ENCODE measurements at regions not wholly inside any gene's neighbourhood (a gene's known extent, or its start where the extent isn't known, plus 50 kb on each side); places are given as distances from the start of the nearest gene placed in this dataset.
"Not testable (repeated sequence)": the region's sequence is repeated elsewhere in the genome, so short reads cannot be mapped to it uniquely, and the experiment has no call there.

DNA sequence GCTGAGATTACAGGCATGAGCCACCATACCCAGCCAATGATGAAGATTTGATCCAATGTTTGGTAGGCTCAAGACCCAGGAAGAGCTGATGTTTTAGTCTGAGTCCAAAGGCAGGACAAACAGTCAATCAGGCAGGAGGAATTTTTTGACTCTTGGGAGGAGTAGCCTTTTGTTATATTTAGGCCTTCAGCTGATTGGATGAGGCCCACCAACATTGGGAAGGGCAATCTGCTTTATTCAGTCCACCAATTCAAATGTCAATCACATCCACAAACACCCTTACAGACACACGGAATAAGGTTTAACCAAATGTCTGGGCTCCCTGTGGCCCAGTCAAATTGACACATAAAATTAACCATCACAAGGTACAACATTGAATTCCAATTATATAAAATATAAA lies 61.9 kb upstream of the COX20 start:
- Histone ChIP-seq H2AK5ac (ENCODE audit: insufficient read length, low read length) (no peak overlapping the region), H4K20me1 (ENCODE audit: control insufficient read depth, insufficient read depth, insufficient read length) (no peaks in the 10 kb centered on the region), H3K79me2 (ENCODE audit: insufficient read depth, low read length) (no peaks in the 10 kb centered on the region), H3K4ac (ENCODE audit: low read depth, low read length) (no peak overlapping the region), H3K4me1 (ENCODE audit: insufficient read depth, low read length) (no peaks in the 10 kb centered on the region), H2BK15ac (ENCODE audit: low read depth, low read length) (no peak overlapping the region), H2BK20ac (ENCODE audit: low read depth, low read length, poor library complexity, severe bottlenecking) (no peak overlapping the region), H4K8ac (replicated peaks; ENCODE audit: insufficient read length, low read depth, low read length) (no peak overlapping the region), H3K18ac (ENCODE audit: insufficient read length, low read depth, low read length) (no peak overlapping the region), H2AFZ (ENCODE audit: low read length) (no peak overlapping the region), H3K23ac (ENCODE audit: insufficient read length, low read depth, low read length) (no peak overlapping the region), H3K27ac (ENCODE audit: insufficient read length, low read depth, low read length) (no peak overlapping the region), H2BK5ac (ENCODE audit: insufficient read length, low read length) (no peak overlapping the region), H4K5ac (ENCODE audit: insufficient read length, low read depth, low read length) (no peak overlapping the region), H2BK12ac (ENCODE audit: insufficient read length, low read depth, low read length) (no peak overlapping the region), H3K14ac (ENCODE audit: insufficient read depth, low read length) (no peak overlapping the region), H3K27me3 (ENCODE audit: insufficient read depth, low read length) (no peaks in the 10 kb centered on the region), H3K4me2 (ENCODE audit: insufficient read depth, insufficient read length, low read length) (no peak overlapping the region), H3K9me3 (ENCODE audit: control insufficient read depth, low read depth, low read length) (peaks cover 6% of the 10 kb centered on the region), H3K79me1 (ENCODE audit: insufficient read depth, low read depth, low read length, poor library complexity, severe bottlenecking) (no peaks in the 10 kb centered on the region), H3K23me2 (ENCODE audit: insufficient read length, low read depth, low read length, poor library complexity, severe bottlenecking) (no peaks in the 10 kb centered on the region), H3T11ph (ENCODE audit: low read length) (no peak overlapping the region), H3K9ac (ENCODE audit: extremely low read depth, insufficient read length, low read length) (no peak overlapping the region), H4K91ac (ENCODE audit: insufficient read length, low read depth, low read length) (no peak overlapping the region), H3K56ac (ENCODE audit: insufficient read length, low read depth, low read length) (no peak overlapping the region), H2BK120ac (ENCODE audit: low read depth, low read length, poor library complexity, severe bottlenecking) (no peak overlapping the region)
- no peaks in the 10 kb centered on the region for H3K27me3 Mint-ChIP-seq (ENCODE audit: low read depth)
- H3K36me3 Mint-ChIP-seq (ENCODE audit: insufficient read depth in 1 of 3, low read depth in 3 of 3) = peaks cover 0 to 11% (median 5%) of the 10 kb centered on the region in 3 experiments; a peak in 4 of 7 replicates
- peaks cover 4 to 11% of the 10 kb centered on the region in 2 experiments for H3K9me3 Mint-ChIP-seq
- no peak overlapping the region for H3K27ac Mint-ChIP-seq
- H3K4me3 Mint-ChIP-seq = no peak overlapping the region
- no peak for DNase-seq
- WGBS (ENCODE audit: extremely low coverage, insufficient read length, low lambda C conversion rate) = no CpG with 5 or more reads among the region's 1 CpG
- peaks cover 5 to 12% of the 10 kb centered on the region in 2 experiments; a peak in 3 of 4 replicates for H3K4me1 Mint-ChIP-seq
- TF ChIP-seq, protein P1, sequence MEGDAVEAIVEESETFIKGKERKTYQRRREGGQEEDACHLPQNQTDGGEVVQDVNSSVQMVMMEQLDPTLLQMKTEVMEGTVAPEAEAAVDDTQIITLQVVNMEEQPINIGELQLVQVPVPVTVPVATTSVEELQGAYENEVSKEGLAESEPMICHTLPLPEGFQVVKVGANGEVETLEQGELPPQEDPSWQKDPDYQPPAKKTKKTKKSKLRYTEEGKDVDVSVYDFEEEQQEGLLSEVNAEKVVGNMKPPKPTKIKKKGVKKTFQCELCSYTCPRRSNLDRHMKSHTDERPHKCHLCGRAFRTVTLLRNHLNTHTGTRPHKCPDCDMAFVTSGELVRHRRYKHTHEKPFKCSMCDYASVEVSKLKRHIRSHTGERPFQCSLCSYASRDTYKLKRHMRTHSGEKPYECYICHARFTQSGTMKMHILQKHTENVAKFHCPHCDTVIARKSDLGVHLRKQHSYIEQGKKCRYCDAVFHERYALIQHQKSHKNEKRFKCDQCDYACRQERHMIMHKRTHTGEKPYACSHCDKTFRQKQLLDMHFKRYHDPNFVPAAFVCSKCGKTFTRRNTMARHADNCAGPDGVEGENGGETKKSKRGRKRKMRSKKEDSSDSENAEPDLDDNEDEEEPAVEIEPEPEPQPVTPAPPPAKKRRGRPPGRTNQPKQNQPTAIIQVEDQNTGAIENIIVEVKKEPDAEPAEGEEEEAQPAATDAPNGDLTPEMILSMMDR (conservative IDR thresholded peaks at IDR 0.05) = no peak

DNA sequence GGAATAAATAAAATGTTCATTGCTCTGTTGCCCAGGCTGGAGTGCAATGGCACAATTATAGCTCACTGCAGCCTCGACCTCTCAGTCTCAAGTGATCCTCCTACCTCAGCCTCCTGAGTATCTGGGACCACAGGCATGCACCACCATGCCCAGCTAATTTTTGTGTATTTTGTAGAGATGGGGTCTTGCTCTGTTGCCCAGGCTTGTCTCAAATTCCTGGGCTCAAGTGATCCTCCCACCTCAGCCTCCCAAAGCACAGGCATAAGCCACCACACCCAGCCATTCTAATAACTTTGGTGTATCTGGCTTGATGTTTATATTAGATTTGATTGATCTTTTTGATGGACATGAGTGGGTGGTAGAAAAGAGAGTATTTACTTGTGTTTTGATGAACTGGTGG lies 58.7 kb upstream of the COX20 start:
- not testable (repeated sequence) for H2BK12ac ChIP-seq (ENCODE audit: insufficient read length, low read depth, low read length); H3K9me3 ChIP-seq (ENCODE audit: control insufficient read depth, low read depth, low read length); H4K20me1 ChIP-seq (ENCODE audit: control insufficient read depth, insufficient read depth, insufficient read length); H3K27me3 Mint-ChIP-seq (ENCODE audit: low read depth); H3K79me1 ChIP-seq (ENCODE audit: insufficient read depth, low read depth, low read length, poor library complexity, severe bottlenecking); H2BK5ac ChIP-seq (ENCODE audit: insufficient read length, low read length); H3K27me3 ChIP-seq (ENCODE audit: insufficient read depth, low read length); H3K27ac ChIP-seq (ENCODE audit: insufficient read length, low read depth, low read length); H3K79me2 ChIP-seq (ENCODE audit: insufficient read depth, low read length); H3K4me3 Mint-ChIP-seq; H3K4me1 ChIP-seq (ENCODE audit: insufficient read depth, low read length); H3K14ac ChIP-seq (ENCODE audit: insufficient read depth, low read length); H2BK20ac ChIP-seq (ENCODE audit: low read depth, low read length, poor library complexity, severe bottlenecking); H4K5ac ChIP-seq (ENCODE audit: insufficient read length, low read depth, low read length); H2BK15ac ChIP-seq (ENCODE audit: low read depth, low read length); H3K18ac ChIP-seq (ENCODE audit: insufficient read length, low read depth, low read length); H3K23me2 ChIP-seq (ENCODE audit: insufficient read length, low read depth, low read length, poor library complexity, severe bottlenecking); H4K91ac ChIP-seq (ENCODE audit: insufficient read length, low read depth, low read length); H3K9ac ChIP-seq (ENCODE audit: extremely low read depth, insufficient read length, low read length); H4K8ac ChIP-seq (replicated peaks; ENCODE audit: insufficient read length, low read depth, low read length); H3K27ac Mint-ChIP-seq; H2AFZ ChIP-seq (ENCODE audit: low read length); H3K4me1 Mint-ChIP-seq; H3K4ac ChIP-seq (ENCODE audit: low read depth, low read length); H3K56ac ChIP-seq (ENCODE audit: insufficient read length, low read depth, low read length); H3T11ph ChIP-seq (ENCODE audit: low read length); H3K4me2 ChIP-seq (ENCODE audit: insufficient read depth, insufficient read length, low read length); H2AK5ac ChIP-seq (ENCODE audit: insufficient read length, low read length); DNase-seq; H2BK120ac ChIP-seq (ENCODE audit: low read depth, low read length, poor library complexity, severe bottlenecking); H3K23ac ChIP-seq (ENCODE audit: insufficient read length, low read depth, low read length)
- Mint-ChIP-seq H3K9me3 (peaks cover 4 to 11% of the 10 kb centered on the region in 2 experiments), H3K36me3 (ENCODE audit: insufficient read depth in 1 of 3, low read depth in 3 of 3) (peaks cover 0 to 11% (median 5%) of the 10 kb centered on the region in 3 experiments; a peak in 4 of 7 replicates)
- WGBS (ENCODE audit: extremely low coverage, insufficient read length, low lambda C conversion rate) = no CpG with 5 or more reads among the region's 1 CpG
